GM23248 (cell line): ENCODE measurements at regions not wholly inside any gene's neighbourhood (a gene's known extent, or its start where the extent isn't known, plus 50 kb on each side); places are given as distances from the start of the nearest gene placed in this dataset.

Experiments
- EZH2 ChIP-seq: fragments of 200-600 bp; sonication (generic); IDR thresholded peaks from 2 replicates; pipeline ENCODE4 v1.6.1; 2018; ENCODE audit warnings: antibody characterized with exemption, mild to moderate bottlenecking; ENCODE audit not compliant: insufficient read depth, poor library complexity, severe bottlenecking
- EZH2phosphoT487 ChIP-seq: fragments of 200-600 bp; sonication (generic); IDR thresholded peaks from 2 replicates; pipeline ENCODE4 v1.6.1; 2018; ENCODE audit warnings: antibody characterized with exemption, moderate library complexity, mild to moderate bottlenecking, low read depth; ENCODE audit not compliant: insufficient read depth

DNA sequence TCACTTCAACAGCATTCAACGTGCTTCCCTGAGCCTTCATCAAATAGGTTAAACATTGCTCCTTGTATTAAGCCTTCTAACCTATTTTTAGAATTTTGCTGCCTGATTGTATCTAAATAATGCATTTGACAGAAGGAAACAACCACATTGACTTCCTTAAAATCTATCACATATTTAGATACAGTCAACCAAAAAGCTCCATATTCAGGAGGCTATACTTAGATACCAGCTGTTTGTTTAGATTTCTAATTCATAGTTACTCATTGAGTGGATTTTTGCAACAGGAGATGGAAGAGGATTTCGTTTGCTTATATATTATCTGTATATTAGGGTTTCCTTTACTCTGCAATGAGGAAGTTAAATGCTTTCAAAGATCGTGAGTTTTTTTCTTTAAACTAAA lies 241.1 kb upstream of the PPP1R2C start:
- TF ChIP-seq EZH2phosphoT487 (no peak), EZH2 (no peak)
